ENCODE measurements at regions not wholly inside any gene's neighbourhood (a gene's known extent, or its start where the extent isn't known, plus 50 kb on each side); places are given as distances from the start of the nearest gene placed in this dataset.

DNA sequence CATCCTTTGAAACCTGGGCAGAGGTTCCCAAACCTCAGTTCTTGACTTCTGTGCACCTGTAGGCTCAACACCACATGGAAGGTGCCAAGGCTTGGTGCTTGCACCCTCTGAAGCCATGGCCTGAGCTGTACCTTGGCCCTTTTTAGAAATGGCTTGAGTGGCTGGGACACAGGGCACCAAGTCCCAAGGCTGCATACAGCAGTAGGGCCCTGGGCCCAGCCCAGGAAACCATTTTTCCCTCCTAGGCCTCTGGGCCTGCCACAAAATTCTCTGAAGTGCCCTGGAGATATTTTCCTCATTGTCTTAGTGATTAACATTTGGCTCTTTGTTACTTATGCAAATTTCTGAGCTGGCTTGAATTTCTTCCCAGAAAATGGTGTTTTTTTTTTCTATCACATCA is 65.6 kb upstream of the ACTRT2 start:
- TF ChIP-seq MAX (IDR thresholded peaks at IDR 0.05; ENCODE audit: low read depth, low read length) (no peak), CTCF (IDR thresholded peaks at IDR 0.05; ENCODE audit: low read depth, low read length) (no peak)
